IMR-90 (cell line): ENCODE measurements at regions not wholly inside any gene's neighbourhood (a gene's known extent, or its start where the extent isn't known, plus 50 kb on each side); places are given as distances from the start of the nearest gene placed in this dataset.

Source experiments
- ATAC-seq: fragments of 200-7000 bp; cut with Tn5 transposase; 2 replicates; pipeline ENCODE4 v1.9.1; 2020; ENCODE audit warnings: low read depth, mild to moderate bottlenecking, moderate library complexity
- BruUV-seq: library from RNA; stranded (reverse); fragments of 400-500 nt; replicated peaks from 2 replicates; lab custom pipeline; 2021; lab: Mats Ljungman, UMichigan
- CTCF ChIA-PET: fragments of 300-600 bp; formaldehyde crosslinking; extraction: SDS; loops from one replicate; lab custom pipeline; 2021; ENCODE audit warnings: antibody characterized with exemption; lab: Yijun Ruan, JAX
- POLR2A ChIA-PET: fragments of 300-600 bp; sonication (Branson Sonifier 250); formaldehyde crosslinking; loops from one replicate; lab custom pipeline; 2022; ENCODE audit warnings: antibody characterized with exemption; ENCODE audit not compliant: unreplicated experiment; lab: Charles Lee
- DNase-seq: peaks from one replicate; pipeline ENCODE4 v3.0.0; 2013
- H2AFZ ChIP-seq: replicated peaks from 2 replicates; pipeline ENCODE3; 2013; ENCODE audit warnings: low read length, mild to moderate bottlenecking; ENCODE audit not compliant: poor library complexity
- H2AK5ac ChIP-seq: 2 replicates; pipeline ENCODE4 v1.6.1; 2013; ENCODE audit warnings: low read depth, low read length, inconsistent platforms
- H2AK9ac ChIP-seq: replicated peaks from 2 replicates; pipeline ENCODE3; 2013; ENCODE audit warnings: mild to moderate bottlenecking, low read depth, low read length, moderate library complexity; ENCODE audit not compliant: poor library complexity
- H2BK120ac ChIP-seq: 2 replicates; pipeline ENCODE4 v1.6.1; 2013; ENCODE audit warnings: low read depth, low read length, inconsistent platforms
- H2BK15ac ChIP-seq: 3 replicates; pipeline ENCODE4 v1.6.1; 2013; ENCODE audit warnings: low read depth, low read length, inconsistent platforms
- H2BK20ac ChIP-seq: 2 replicates; pipeline ENCODE4 v1.6.1; 2013; ENCODE audit warnings: low read depth, mild to moderate bottlenecking, inconsistent platforms, low read length, moderate library complexity
- H2BK5ac ChIP-seq: 2 replicates; pipeline ENCODE4 v1.6.1; 2013; ENCODE audit warnings: mild to moderate bottlenecking, low read depth, low read length, inconsistent platforms; ENCODE audit not compliant: poor library complexity, severe bottlenecking
- H3K14ac ChIP-seq: replicated peaks from 2 replicates; pipeline ENCODE4 v1.6.1; 2013; ENCODE audit warnings: low read depth, low read length, inconsistent platforms
- H3K18ac ChIP-seq: 2 replicates; pipeline ENCODE4 v1.6.1; 2013; ENCODE audit warnings: low read depth, low read length, control low read depth
- H3K23ac ChIP-seq: 2 replicates; pipeline ENCODE4 v1.6.1; 2013; ENCODE audit warnings: low read depth, low read length, inconsistent platforms
- H3K27ac ChIP-seq: 2 replicates; pipeline ENCODE4 v1.5.1; 2013; ENCODE audit warnings: mild to moderate bottlenecking, control low read depth, low read length; ENCODE audit not compliant: insufficient read depth
- H3K27me3 ChIP-seq: 2 replicates; pipeline ENCODE4 v1.6.1; 2013; ENCODE audit warnings: low read length; ENCODE audit not compliant: control insufficient read depth, insufficient read depth
- H3K36me3 ChIP-seq: 2 replicates; pipeline ENCODE4 v1.6.1; 2013; ENCODE audit warnings: low read length, mixed read lengths; ENCODE audit not compliant: control insufficient read depth, insufficient read depth
- H3K4ac ChIP-seq: 2 replicates; pipeline ENCODE4 v1.6.1; 2013; ENCODE audit warnings: low read depth, low read length, inconsistent platforms
- H3K4me1 ChIP-seq: 2 replicates; pipeline ENCODE4 v1.6.1; 2013; ENCODE audit warnings: low read length, mixed read lengths; ENCODE audit not compliant: control insufficient read depth, insufficient read depth
- H3K4me2 ChIP-seq: 2 replicates; pipeline ENCODE4 v1.6.1; 2013; ENCODE audit warnings: low read depth, mild to moderate bottlenecking, control low read depth, low read length, moderate library complexity
- H3K4me3 ChIP-seq: 2 replicates; pipeline ENCODE4 v1.5.1; 2013; ENCODE audit warnings: low read depth, mild to moderate bottlenecking, control low read depth, low read length, moderate library complexity; ENCODE audit not compliant: insufficient read depth
- H3K56ac ChIP-seq: 2 replicates; pipeline ENCODE4 v1.6.1; 2013; ENCODE audit warnings: low read length, inconsistent platforms; ENCODE audit not compliant: insufficient read depth; ENCODE audit errors: extremely low read depth
- H3K79me1 ChIP-seq, 2 experiments: 2 replicates each; pipeline ENCODE4 v1.6.1; 2013; ENCODE audit warnings: low read length in 2 of 2, inconsistent platforms in 1 of 2, low read depth in 1 of 2
- H3K9ac ChIP-seq: 2 replicates; pipeline ENCODE4 v1.6.1; 2013; ENCODE audit warnings: low read depth, low read length, control low read depth
- H3K9me1 ChIP-seq: 2 replicates; pipeline ENCODE4 v1.6.1; 2013; ENCODE audit warnings: low read length, inconsistent platforms; ENCODE audit not compliant: insufficient read depth
- H3K9me3 ChIP-seq: 2 replicates; pipeline ENCODE4 v1.6.1; 2013; ENCODE audit warnings: low read length; ENCODE audit not compliant: control insufficient read depth, insufficient read depth
- H4K20me1 ChIP-seq: 2 replicates; pipeline ENCODE4 v1.6.1; 2013; ENCODE audit warnings: low read length, inconsistent platforms; ENCODE audit not compliant: insufficient read depth
- H4K5ac ChIP-seq: 2 replicates; pipeline ENCODE4 v1.6.1; 2013; ENCODE audit warnings: mild to moderate bottlenecking, low read depth, low read length, control low read depth
- H4K8ac ChIP-seq, 2 experiments: 2 replicates each; pipeline ENCODE4 v1.6.1; 2013; ENCODE audit warnings: low read depth in 2 of 2, low read length in 2 of 2, control low read depth in 1 of 2, inconsistent platforms in 1 of 2
- H4K91ac ChIP-seq: 2 replicates; pipeline ENCODE4 v1.6.1; 2013; ENCODE audit warnings: low read depth, low read length, inconsistent platforms; ENCODE audit not compliant: insufficient read depth
- BHLHE40 ChIP-seq: fragments of 150-350 bp; IDR thresholded peaks from 2 replicates; pipeline ENCODE4 v1.6.1; 2016; ENCODE audit warnings: mild to moderate bottlenecking, low read depth, low read length
- CEBPB ChIP-seq: IDR thresholded peaks from 2 replicates; pipeline ENCODE4 v1.6.1; 2012; ENCODE audit warnings: low read depth, low read length, improper control_type of control experiment
- CHD1 ChIP-seq: IDR thresholded peaks from 2 replicates; pipeline ENCODE4 v1.6.1; 2012; ENCODE audit warnings: low read depth, low read length, improper control_type of control experiment
- CTCF ChIP-seq: conservative IDR thresholded peaks from 2 replicates; pipeline ENCODE4 v1.5.1; 2012; ENCODE audit warnings: mild to moderate bottlenecking, low read depth, low read length, improper control_type of control experiment
- ELK1 ChIP-seq: fragments of 150-350 bp; IDR thresholded peaks from 2 replicates; pipeline ENCODE4 v1.6.1; 2016; ENCODE audit warnings: low read depth, mild to moderate bottlenecking, low read length, moderate library complexity, borderline replicate concordance
- FOS ChIP-seq: fragments of 150-350 bp; IDR thresholded peaks from 2 replicates; pipeline ENCODE4 v1.6.1; 2016; ENCODE audit warnings: low read depth, low read length
- MAFK ChIP-seq: IDR thresholded peaks from 2 replicates; pipeline ENCODE4 v1.6.1; 2012; ENCODE audit warnings: low read depth, low read length, improper control_type of control experiment
- MAZ ChIP-seq: IDR thresholded peaks from 2 replicates; pipeline ENCODE4 v1.6.1; 2012; ENCODE audit warnings: low read depth, mild to moderate bottlenecking, low read length, improper control_type of control experiment, moderate library complexity, borderline replicate concordance
- MXI1 ChIP-seq: IDR thresholded peaks from 2 replicates; pipeline ENCODE4 v1.6.1; 2012; ENCODE audit warnings: low read depth, mild to moderate bottlenecking, low read length, moderate library complexity, borderline replicate concordance
- NFE2L2 ChIP-seq: fragments of 150-350 bp; IDR thresholded peaks from 2 replicates; pipeline ENCODE4 v1.6.1; 2016; ENCODE audit warnings: low read depth, mild to moderate bottlenecking, low read length
- POLR2A ChIP-seq: IDR thresholded peaks from 2 replicates; pipeline ENCODE4 v1.6.1; 2012; ENCODE audit warnings: mild to moderate bottlenecking, low read depth, low read length
- RAD21 ChIP-seq: IDR thresholded peaks from 2 replicates; pipeline ENCODE4 v1.6.1; 2012; ENCODE audit warnings: low read length, improper control_type of control experiment
- RCOR1 ChIP-seq: IDR thresholded peaks from 2 replicates; pipeline ENCODE4 v1.6.1; 2012; ENCODE audit warnings: mild to moderate bottlenecking, low read length, improper control_type of control experiment; ENCODE audit not compliant: insufficient replicate concordance
- RFX5 ChIP-seq: IDR thresholded peaks from 2 replicates; pipeline ENCODE4 v1.8.0; 2012; ENCODE audit warnings: low read depth, mild to moderate bottlenecking, low read length, moderate library complexity
- SMC3 ChIP-seq: fragments of 150-350 bp; IDR thresholded peaks from 2 replicates; pipeline ENCODE4 v1.6.1; 2016; ENCODE audit warnings: low read depth, mild to moderate bottlenecking, antibody characterized with exemption, low read length, moderate library complexity
- USF2 ChIP-seq: fragments of 150-350 bp; IDR thresholded peaks from 2 replicates; pipeline ENCODE4 v1.6.1; 2017; ENCODE audit warnings: mild to moderate bottlenecking, antibody characterized with exemption, low read length, low read depth
- WGBS, 2 experiments: methylation state at CpG; one replicate each; pipeline versions ENCODE4 v1.1.5 to v1.1.7; 2013; ENCODE audit warnings: missing lambda C conversion rate in 2 of 2; ENCODE audit not compliant: insufficient read length in 1 of 2; ENCODE audit errors: extremely low coverage in 2 of 2; 5-methylcytosine and 5-hydroxymethylcytosine counted together
- dilution Hi-C: fragments of 300-500 bp; cut with HindIII; formaldehyde crosslinking; loops from one replicate; pipeline ENCODE4 v1.14.3; 2018; ENCODE audit warnings: low sequenced_read_pairs; ENCODE audit not compliant: unreplicated experiment
- in situ Hi-C: fragments of 300-500 bp; cut with MboI; formaldehyde crosslinking; loops from 3 replicates; pipeline ENCODE4 v1.14.3; 2019; ENCODE audit warnings: low sequenced_read_pairs, inconsistent platforms, mixed read lengths
- intact Hi-C: fragments of 100-400 bp; cut with micrococcal nuclease; formaldehyde crosslinking; loops from 2 replicates; pipeline ENCODE4 v1.10.0; 2022

- no TSS peak for BruUV-seq
- no peak for ATAC-seq
- intact Hi-C loops (no loop called here), dilution Hi-C loops (no loop called here), in situ Hi-C loops (no loop called here)
- peaks cover 2% of the 10 kb centered on the region for H3K9me3 ChIP-seq
- no peak overlapping the region for H3K4me2 ChIP-seq
- no peak for TF ChIP-seq POLR2A
- TF ChIP-seq RAD21: no peak
- no peak for TF ChIP-seq BHLHE40
- TF ChIP-seq CHD1: no peak
- TF ChIP-seq RFX5: no peak
- TF ChIP-seq CEBPB: no peak
- TF ChIP-seq RCOR1: no peak
- no peak for TF ChIP-seq SMC3
- TF ChIP-seq FOS: no peak
- TF ChIP-seq MAZ: no peak
- no peak for TF ChIP-seq MXI1
- no peak for TF ChIP-seq MAFK
- TF ChIP-seq CTCF: no peak
- no peak for TF ChIP-seq ELK1
- TF ChIP-seq USF2: no peak
- TF ChIP-seq NFE2L2: no peak
- H3K4me1 ChIP-seq: no peaks in the 10 kb centered on the region
- H2AK5ac ChIP-seq: no peak overlapping the region
- no peak overlapping the region for H2AK9ac ChIP-seq
- ChIA-PET CTCF (no interaction called here), POLR2A (no interaction called here)
- no peak overlapping the region for H2BK5ac ChIP-seq
- no peak overlapping the region for H2BK20ac ChIP-seq
- no peak overlapping the region for H3K14ac ChIP-seq
- H3K18ac ChIP-seq: no peak overlapping the region
- DNase-seq: no peak
- H3K56ac ChIP-seq: no peak overlapping the region
- no peak overlapping the region for H4K91ac ChIP-seq
- WGBS, 2 experiments: no CpG with 5 or more reads among the region's 1 CpG
- H4K20me1 ChIP-seq: no peaks in the 10 kb centered on the region
- no peak overlapping the region for H3K27ac ChIP-seq
- H3K36me3 ChIP-seq: no peaks in the 10 kb centered on the region
- H2AFZ ChIP-seq: no peak overlapping the region
- H3K4ac ChIP-seq: no peak overlapping the region
- no peak overlapping the region for H3K23ac ChIP-seq
- H4K8ac ChIP-seq: no peak overlapping the region
- H2BK120ac ChIP-seq: no peak overlapping the region
- H2BK15ac ChIP-seq: no peak overlapping the region
- no peak overlapping the region for H3K4me3 ChIP-seq
- H3K27me3 ChIP-seq: no peaks in the 10 kb centered on the region
- no peak overlapping the region for H3K9ac ChIP-seq
- H3K9me1 ChIP-seq: no peaks in the 10 kb centered on the region
- no peak overlapping the region for H4K5ac ChIP-seq
- no peaks in the 10 kb centered on the region for H3K79me1 ChIP-seq
Observed at GRCh38 chr13:56736966-56737365, 403.8 kb upstream of the PRR20A start.
